Lung (tissue), 11 donors: ENCODE measurements at regions not wholly inside any gene's neighbourhood (a gene's known extent, or its start where the extent isn't known, plus 50 kb on each side); places are given as distances from the start of the nearest gene placed in this dataset.
"Not testable (repeated sequence)": the region's sequence is repeated elsewhere in the genome, so short reads cannot be mapped to it uniquely, and the experiment has no call there.

Experiments used
- ATAC-seq: fragments of 200-7000 bp; cut with Tn5 transposase; one replicate; pipeline ENCODE4 v1.9.1; 2020; ENCODE audit warnings: moderate number of reproducible peaks; ENCODE audit not compliant: insufficient read depth, low FRiP score
- DNase-seq, 3 donors: peaks; one replicate each; pipeline ENCODE4 v3.0.0-alpha.2; 2013 to 2017
- H3K27ac ChIP-seq, 2 donors: one replicate each; pipeline ENCODE4 v1.5.1; 2013; ENCODE audit warnings: mild to moderate bottlenecking in 2 of 2, moderate library complexity in 2 of 2, control low read depth in 1 of 2, inconsistent platforms in 1 of 2, low read depth in 1 of 2, low read length in 1 of 2
- H3K27me3 ChIP-seq, 3 donors: one replicate each; pipeline ENCODE4 v1.5.1; 2013; ENCODE audit warnings: low read length in 2 of 3; ENCODE audit not compliant: control insufficient read depth in 3 of 3, insufficient read depth in 3 of 3
- H3K36me3 ChIP-seq, 4 donors: one replicate each; pipeline ENCODE4 v1.5.1; 2013; ENCODE audit warnings: low read length in 4 of 4, mild to moderate bottlenecking in 1 of 4, moderate library complexity in 1 of 4; ENCODE audit not compliant: control insufficient read depth in 4 of 4, insufficient read depth in 4 of 4
- H3K4me1 ChIP-seq, 5 donors: one replicate each; pipeline ENCODE4 v1.5.1; 2013; ENCODE audit warnings: low read length in 5 of 5, mild to moderate bottlenecking in 2 of 5, moderate library complexity in 1 of 5; ENCODE audit not compliant: control insufficient read depth in 5 of 5, insufficient read depth in 5 of 5
- H3K4me3 ChIP-seq: one replicate; pipeline ENCODE4 v1.5.1; 2013; ENCODE audit warnings: mild to moderate bottlenecking, control low read depth, moderate library complexity
- H3K9ac ChIP-seq, 2 donors: one replicate each; pipeline ENCODE4 v1.5.1; 2013; ENCODE audit warnings: low read length in 2 of 2, control low read depth in 1 of 2; ENCODE audit not compliant: insufficient read depth in 1 of 2
- H3K9me3 ChIP-seq, 4 donors: one replicate each; pipeline ENCODE4 v1.5.1; 2013; ENCODE audit warnings: low read length in 3 of 4, mild to moderate bottlenecking in 1 of 4, moderate library complexity in 1 of 4; ENCODE audit not compliant: control insufficient read depth in 4 of 4, insufficient read depth in 3 of 4
- WGBS, 2 donors: extraction: QIAGEN DNeasy Blood & Tissue Kit; methylation state at CpG; one replicate each; pipeline ENCODE4 v1.1.7; 2013; 5-methylcytosine and 5-hydroxymethylcytosine counted together
- TF ChIP-seq, protein P1 (sequence below): IDR thresholded peaks from 2 replicates; pipeline ENCODE4 v1.5.1; 2012; ENCODE audit warnings: mild to moderate bottlenecking; ENCODE audit errors: control extremely low read depth, extremely low read depth
- donor health status: control.
- donor health status: control.
- donor health status: Bipolar disorder and iron deficiency.
- donor health status: healthy.
- donor health status: DM: yes; HTN: yes; CAD: no.

DNA sequence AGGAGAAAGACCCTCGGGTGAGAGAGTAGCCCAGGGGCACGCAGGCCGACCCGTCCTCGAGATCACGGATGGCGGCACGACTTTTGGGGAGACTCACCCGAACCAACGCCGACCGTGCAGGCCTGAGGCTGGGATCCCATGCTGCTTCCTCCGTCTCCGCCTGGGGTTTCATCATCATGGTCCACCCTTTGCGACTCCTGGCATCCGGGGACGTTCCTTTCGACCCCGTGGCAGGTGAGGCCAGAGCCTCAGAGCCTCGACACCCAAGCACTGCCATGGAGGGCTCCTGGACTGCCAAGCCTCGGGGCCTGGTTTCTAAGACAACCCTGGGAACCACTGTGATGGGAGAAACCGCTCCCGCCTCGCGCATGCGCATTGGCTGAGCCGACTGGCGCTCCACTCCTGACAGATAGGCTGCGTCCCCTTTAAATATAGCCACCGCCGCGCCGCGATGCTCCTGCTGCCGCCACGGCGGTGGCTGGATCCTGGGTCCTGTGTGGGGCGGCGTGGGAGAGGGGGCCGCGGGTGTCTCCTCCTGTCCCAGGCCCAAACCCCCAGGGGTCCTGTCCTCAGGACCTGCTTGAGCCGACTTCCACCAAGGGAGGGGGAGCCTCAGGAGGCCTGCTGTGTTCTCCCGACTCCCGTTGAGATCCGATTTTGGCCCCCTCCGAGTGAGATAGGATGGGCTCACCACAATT is 481.6 kb downstream of the SPATA31A7 start:
- H3K4me3 ChIP-seq: no peak overlapping the region
- H3K27ac ChIP-seq: no peak overlapping the region
- 85 to 87% methylated on average over 46 of the region's 46 CpGs for WGBS, 2 donors
- H3K9me3 ChIP-seq: peaks cover 0 to 43% (median 5%) of the 10 kb centered on the region in 4 donors
- no peaks in the 10 kb centered on the region for H3K4me1 ChIP-seq
- ATAC-seq (no peak), DNase-seq (no peak)
- H3K27me3 ChIP-seq: no peaks in the 10 kb centered on the region
- H3K36me3 ChIP-seq: no peaks in the 10 kb centered on the region
- H3K9ac ChIP-seq: no peak overlapping the region
- TF ChIP-seq, protein P1, sequence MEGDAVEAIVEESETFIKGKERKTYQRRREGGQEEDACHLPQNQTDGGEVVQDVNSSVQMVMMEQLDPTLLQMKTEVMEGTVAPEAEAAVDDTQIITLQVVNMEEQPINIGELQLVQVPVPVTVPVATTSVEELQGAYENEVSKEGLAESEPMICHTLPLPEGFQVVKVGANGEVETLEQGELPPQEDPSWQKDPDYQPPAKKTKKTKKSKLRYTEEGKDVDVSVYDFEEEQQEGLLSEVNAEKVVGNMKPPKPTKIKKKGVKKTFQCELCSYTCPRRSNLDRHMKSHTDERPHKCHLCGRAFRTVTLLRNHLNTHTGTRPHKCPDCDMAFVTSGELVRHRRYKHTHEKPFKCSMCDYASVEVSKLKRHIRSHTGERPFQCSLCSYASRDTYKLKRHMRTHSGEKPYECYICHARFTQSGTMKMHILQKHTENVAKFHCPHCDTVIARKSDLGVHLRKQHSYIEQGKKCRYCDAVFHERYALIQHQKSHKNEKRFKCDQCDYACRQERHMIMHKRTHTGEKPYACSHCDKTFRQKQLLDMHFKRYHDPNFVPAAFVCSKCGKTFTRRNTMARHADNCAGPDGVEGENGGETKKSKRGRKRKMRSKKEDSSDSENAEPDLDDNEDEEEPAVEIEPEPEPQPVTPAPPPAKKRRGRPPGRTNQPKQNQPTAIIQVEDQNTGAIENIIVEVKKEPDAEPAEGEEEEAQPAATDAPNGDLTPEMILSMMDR: no peak

DNA sequence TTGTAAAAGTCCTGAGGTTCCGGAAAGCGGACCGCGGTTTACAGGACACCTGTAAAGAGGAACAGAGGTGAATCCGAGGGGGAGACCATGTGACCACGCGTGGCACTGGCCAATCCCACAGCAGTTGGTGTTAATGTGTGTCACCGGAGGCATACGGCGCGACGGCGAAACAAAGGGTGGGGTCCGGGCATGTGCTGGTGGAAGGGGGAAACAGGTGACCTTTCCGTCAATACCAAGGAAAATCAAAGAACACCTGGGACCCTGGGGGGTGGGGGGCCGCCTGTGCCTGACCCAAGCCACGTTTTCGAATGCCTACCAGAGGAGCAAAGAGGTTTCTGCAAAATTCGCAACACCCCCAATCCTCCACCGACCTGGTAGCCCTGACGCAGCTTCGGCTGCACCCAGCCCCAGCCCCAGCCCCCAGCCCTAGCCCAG is 482.3 kb downstream of the SPATA31A7 start:
- not testable (repeated sequence) for H3K4me1 ChIP-seq, H3K9ac ChIP-seq, H3K4me3 ChIP-seq, ATAC-seq, DNase-seq, H3K27ac ChIP-seq, H3K36me3 ChIP-seq, H3K27me3 ChIP-seq
- H3K9me3 ChIP-seq: peaks cover 0 to 43% (median 5%) of the 10 kb centered on the region in 4 donors
- WGBS, 2 donors: 81 to 83% methylated on average over 21 to 22 of the region's 22 CpGs

DNA sequence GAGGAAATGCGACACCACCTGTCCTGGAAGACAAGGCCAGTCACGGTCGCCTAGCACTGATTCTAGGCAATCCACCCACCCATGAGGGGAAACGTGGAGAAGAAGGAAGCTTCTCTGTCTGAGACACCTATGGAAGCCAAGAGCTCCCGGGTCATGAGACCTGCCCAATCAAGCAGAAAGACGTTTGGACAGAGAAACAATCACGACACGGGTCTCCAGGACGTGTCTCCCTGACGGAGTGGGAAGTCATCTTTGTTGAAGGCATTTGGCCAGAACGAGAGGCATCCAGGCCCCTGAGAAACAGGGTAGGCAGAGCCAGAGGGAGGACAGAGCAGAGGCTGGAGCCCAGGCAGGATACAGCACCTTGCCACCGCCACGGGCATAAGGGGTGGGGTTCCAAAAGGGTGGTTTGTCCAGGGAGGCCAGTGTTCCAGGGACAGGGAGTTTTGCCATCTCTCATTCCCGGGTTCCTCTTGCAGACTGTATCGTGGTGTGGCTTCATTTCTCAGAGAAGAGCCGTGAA is 482.9 kb downstream of the SPATA31A7 start:
- not testable (repeated sequence) for H3K9ac ChIP-seq, H3K27ac ChIP-seq, H3K27me3 ChIP-seq, ATAC-seq, DNase-seq, H3K36me3 ChIP-seq, H3K4me1 ChIP-seq, H3K4me3 ChIP-seq
- 78 to 79% methylated on average over 16 of the region's 16 CpGs for WGBS, 2 donors
- H3K9me3 ChIP-seq: peaks cover 0 to 38% (median 5%) of the 10 kb centered on the region in 4 donors

DNA sequence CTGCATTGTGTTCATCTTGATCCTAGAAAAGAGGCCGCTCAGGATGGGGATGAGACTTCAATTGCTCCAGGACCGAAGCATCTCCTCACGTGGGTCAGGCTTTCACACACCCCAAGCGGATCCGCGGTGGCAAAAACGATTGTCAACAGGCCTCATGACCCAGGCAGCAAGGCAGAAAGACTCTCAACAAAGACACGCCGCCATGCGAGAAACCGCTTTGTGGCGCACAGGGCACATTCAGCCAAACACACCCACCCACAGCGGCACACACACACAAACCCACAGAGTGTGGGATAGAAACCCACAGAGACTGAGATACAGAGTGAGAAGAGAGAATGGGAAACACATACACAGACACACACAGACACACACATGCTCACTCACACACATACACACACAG is 483.4 kb downstream of the SPATA31A7 start:
- H3K4me1 ChIP-seq: no peaks in the 10 kb centered on the region
- 77 to 81% methylated on average over 13 of the region's 13 CpGs for WGBS, 2 donors

More for the DNA sequence above, 483.4 kb downstream of the SPATA31A7 start:
- TF ChIP-seq, protein P1: no peak
- no peak for DNase-seq
- no peak overlapping the region for H3K4me3 ChIP-seq
- H3K27me3 ChIP-seq: no peaks in the 10 kb centered on the region
- no peak for ATAC-seq
- no peak overlapping the region for H3K27ac ChIP-seq
- H3K36me3 ChIP-seq: no peaks in the 10 kb centered on the region
- no peak overlapping the region for H3K9ac ChIP-seq
- peaks cover 0 to 35% (median 5%) of the 10 kb centered on the region in 4 donors for H3K9me3 ChIP-seq
